ENCODE measurements at regions not wholly inside any gene's neighbourhood (a gene's known extent, or its start where the extent isn't known, plus 50 kb on each side); places are given as distances from the start of the nearest gene placed in this dataset.

DNA sequence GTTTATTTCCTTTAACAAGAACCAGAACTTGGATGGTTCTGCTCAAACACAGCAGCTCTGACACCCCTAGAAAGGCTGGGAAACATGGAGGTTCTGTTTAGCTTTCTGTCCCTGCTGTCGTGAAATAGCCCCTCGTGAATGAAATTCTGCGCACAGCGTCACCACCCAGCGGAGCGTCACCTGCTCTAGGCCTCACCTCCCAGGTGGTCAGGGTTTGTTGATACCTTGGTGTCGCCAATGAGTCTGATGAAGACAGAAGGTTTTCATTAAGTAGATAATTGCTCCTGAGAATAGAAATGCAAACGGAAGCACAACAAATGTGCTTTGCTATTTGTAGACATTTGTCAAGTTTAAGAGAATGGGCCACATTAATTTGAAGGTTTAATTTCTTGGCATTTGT is 135.1 kb downstream of the EDN3 start:
- no peak overlapping the region for H3K9ac ChIP-seq (replicated peaks in 1 of 4; ENCODE audit: extremely low read depth in 1 of 4, low read depth in 3 of 4, low read length in 3 of 4)
- H3K4me3 ChIP-seq (ENCODE audit: extremely low read depth in 1 of 4, insufficient read depth in 2 of 4, low read depth in 3 of 4, low read length in 4 of 4): no peak overlapping the region
- 94% methylated on average over 8 of the region's 8 CpGs; no CpG with 5 or more reads in 1 of the 2 experiments for WGBS, 2 experiments (ENCODE audit: extremely low coverage in 1 of 2, insufficient coverage in 1 of 2, insufficient read length in 1 of 2, insufficient replicate concordance in 2 of 2, low coverage in 1 of 2, low lambda C conversion rate in 2 of 2, missing lambda C conversion rate in 1 of 2)
- H3K23me2 ChIP-seq (ENCODE audit: low read depth, low read length): no peaks in the 10 kb centered on the region
- POLR2A ChIA-PET (ENCODE audit: partially characterized antibody): no interaction called here
- H3K4me2 ChIP-seq (ENCODE audit: insufficient read depth in 1 of 2, low read depth in 2 of 2, low read length in 2 of 2): no peak overlapping the region
- H4K8ac ChIP-seq (ENCODE audit: extremely low read depth, insufficient read depth, low read length): no peak overlapping the region
- no peak overlapping the region for H2BK15ac ChIP-seq (ENCODE audit: low read length)
- no peak overlapping the region for H4K5ac ChIP-seq (ENCODE audit: insufficient read length, low read depth, low read length)
- H3K27me3 ChIP-seq (replicated peaks in 1 of 4; ENCODE audit: control insufficient read depth in 3 of 4, extremely low read depth in 1 of 4, insufficient read depth in 3 of 4, low read length in 3 of 4): no peaks in the 10 kb centered on the region
- H3K79me2 ChIP-seq (ENCODE audit: control insufficient read depth in 1 of 2, insufficient read depth in 2 of 2, low read length in 2 of 2): no peaks in the 10 kb centered on the region
- H2BK120ac ChIP-seq (replicated peaks; ENCODE audit: low read depth, low read length): no peak overlapping the region
- no peak overlapping the region for H2AK5ac ChIP-seq (ENCODE audit: low read depth, low read length)
- no peak overlapping the region for H2BK20ac ChIP-seq (ENCODE audit: low read length)
- H3K4ac ChIP-seq (replicated peaks; ENCODE audit: insufficient read length, low read depth, low read length): no peak overlapping the region
- H3K9me3 ChIP-seq (ENCODE audit: insufficient read depth in 2 of 2, low read depth in 1 of 2, low read length in 1 of 2): no peaks in the 10 kb centered on the region
- TF ChIP-seq JUND (IDR thresholded peaks at IDR 0.05; ENCODE audit: low read length) (no peak), RNF2 (IDR thresholded peaks at IDR 0.05; ENCODE audit: borderline replicate concordance, low read depth, low read length, missing control alignments, poor library complexity, severe bottlenecking) (no peak), KDM5A (IDR thresholded peaks at IDR 0.05; ENCODE audit: low read length) (no peak), HDAC2 (IDR thresholded peaks at IDR 0.05; ENCODE audit: borderline replicate concordance in 1 of 2, low read depth in 2 of 2, low read length in 2 of 2) (no peak)
- H3K4me1 ChIP-seq (replicated peaks in 1 of 4; ENCODE audit: control insufficient read depth in 3 of 4, insufficient read depth in 4 of 4, low read length in 3 of 4): no peaks in the 10 kb centered on the region
- no peak overlapping the region for H3K56ac ChIP-seq (replicated peaks; ENCODE audit: insufficient read length, low read depth, low read length)
- no peak overlapping the region for H3K18ac ChIP-seq (ENCODE audit: extremely low read depth, low read length)
- no peaks in the 10 kb centered on the region for H4K20me1 ChIP-seq (replicated peaks in 1 of 2; ENCODE audit: control insufficient read depth in 1 of 2, insufficient read depth in 2 of 2, low read length in 2 of 2)
- H3K79me1 ChIP-seq (ENCODE audit: low read depth, low read length): no peaks in the 10 kb centered on the region
- CTCF ChIA-PET (ENCODE audit: partially characterized antibody): interaction anchor here (1.3 to 5.4 kb wide), 2 partner anchors 21 to 60 kb away, joined by 4 to 20 read pairs; no protein-coding TSS in a partner anchor
- no peak overlapping the region for H3K14ac ChIP-seq (ENCODE audit: insufficient read length)
- H2AFZ ChIP-seq (ENCODE audit: low read length): no peak overlapping the region
- H2BK12ac ChIP-seq (ENCODE audit: low read depth, low read length): no peak overlapping the region
- no peak overlapping the region for H4K91ac ChIP-seq (replicated peaks; ENCODE audit: insufficient read length, low read length)
- no peak overlapping the region for H3K23ac ChIP-seq (ENCODE audit: insufficient read length)
- H3K36me3 ChIP-seq (ENCODE audit: control insufficient read depth in 2 of 4, insufficient read depth in 4 of 4, low read length in 3 of 4): no peaks in the 10 kb centered on the region
- no peak overlapping the region for H3K27ac ChIP-seq (ENCODE audit: low read depth, low read length)
- FAIRE-seq: no peak
- DNase-seq (ENCODE audit: low read depth in 1 of 2, low spot score in 2 of 2): no peak
- no peak overlapping the region for H2BK5ac ChIP-seq (ENCODE audit: low read depth, low read length)
